ACC112 (cell line): ENCODE measurements at regions not wholly inside any gene's neighbourhood (a gene's known extent, or its start where the extent isn't known, plus 50 kb on each side); places are given as distances from the start of the nearest gene placed in this dataset.
"Not testable (repeated sequence)": the region's sequence is repeated elsewhere in the genome, so short reads cannot be mapped to it uniquely, and the experiment has no call there.

Experiments
- H2AFZ ChIP-seq: fragments of 200-600 bp; sonication (generic); one replicate; pipeline ENCODE4 v1.6.0; 2017; ENCODE audit warnings: antibody characterized with exemption, low read length; ENCODE audit not compliant: unreplicated experiment
- H3K27ac ChIP-seq: fragments of 200-600 bp; sonication (generic); 2 replicates; pipeline ENCODE4 v1.5.1; 2014; ENCODE audit warnings: low read depth, mild to moderate bottlenecking, antibody characterized with exemption, low read length, moderate library complexity
- H3K27me3 ChIP-seq: fragments of 200-600 bp; sonication (generic); 2 replicates; pipeline ENCODE4 v1.6.1; 2014; ENCODE audit warnings: mild to moderate bottlenecking, antibody characterized with exemption, low read length, moderate library complexity, mixed read lengths; ENCODE audit not compliant: insufficient read depth
- H3K36me3 ChIP-seq: fragments of 200-600 bp; sonication (generic); 2 replicates; pipeline ENCODE4 v1.6.1; 2016; ENCODE audit warnings: mild to moderate bottlenecking, antibody characterized with exemption, low read length, moderate library complexity, mixed read lengths; ENCODE audit not compliant: insufficient read depth
- H3K4me1 ChIP-seq: fragments of 200-600 bp; sonication (generic); one replicate; pipeline ENCODE4 v1.6.1; 2016; ENCODE audit warnings: low read length, mixed read lengths; ENCODE audit not compliant: insufficient read depth, unreplicated experiment, control insufficient read depth
- H3K4me3 ChIP-seq: fragments of 200-600 bp; sonication (generic); 2 replicates; pipeline ENCODE4 v1.5.1; 2014; ENCODE audit warnings: mild to moderate bottlenecking, low read depth, low read length
- H3K79me2 ChIP-seq: fragments of 200-600 bp; sonication (generic); one replicate; pipeline ENCODE4 v1.6.0; 2016; ENCODE audit warnings: low read length; ENCODE audit not compliant: control insufficient read depth, unreplicated experiment, insufficient read depth

DNA sequence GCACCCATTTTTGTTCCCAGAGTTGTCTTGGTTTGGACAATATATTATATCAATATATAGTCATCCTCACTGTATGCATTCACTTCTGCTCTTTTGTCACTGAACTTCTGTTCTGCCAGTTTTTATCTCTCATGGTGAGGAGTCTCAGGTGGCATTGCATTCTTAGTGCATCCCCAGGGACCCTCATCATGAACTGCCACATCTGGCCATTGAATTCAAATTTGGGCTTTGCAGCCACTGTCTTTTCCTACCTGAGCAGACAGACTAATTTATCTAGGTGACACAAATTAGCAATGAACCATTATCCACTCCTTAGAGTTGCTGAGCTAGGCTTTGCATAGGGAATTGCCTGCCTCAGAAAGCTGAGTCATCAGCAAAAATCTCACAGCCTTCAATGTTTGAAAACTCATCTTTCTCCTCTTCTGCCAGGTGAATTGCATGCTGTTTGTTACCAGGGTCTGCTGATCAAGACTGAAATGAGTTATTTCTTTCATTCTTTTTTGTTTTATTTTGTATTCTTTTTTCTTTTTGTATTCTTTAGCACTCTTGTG lies 316.8 kb upstream of the MTPN start:
- H3K27me3 ChIP-seq = no peaks in the 10 kb centered on the region
- H3K36me3 ChIP-seq = no peaks in the 10 kb centered on the region
- H2AFZ ChIP-seq = no peak overlapping the region
- no peaks in the 10 kb centered on the region for H3K4me1 ChIP-seq
- no peaks in the 10 kb centered on the region for H3K79me2 ChIP-seq
- no peak overlapping the region for H3K27ac ChIP-seq
- H3K4me3 ChIP-seq = no peak overlapping the region

DNA sequence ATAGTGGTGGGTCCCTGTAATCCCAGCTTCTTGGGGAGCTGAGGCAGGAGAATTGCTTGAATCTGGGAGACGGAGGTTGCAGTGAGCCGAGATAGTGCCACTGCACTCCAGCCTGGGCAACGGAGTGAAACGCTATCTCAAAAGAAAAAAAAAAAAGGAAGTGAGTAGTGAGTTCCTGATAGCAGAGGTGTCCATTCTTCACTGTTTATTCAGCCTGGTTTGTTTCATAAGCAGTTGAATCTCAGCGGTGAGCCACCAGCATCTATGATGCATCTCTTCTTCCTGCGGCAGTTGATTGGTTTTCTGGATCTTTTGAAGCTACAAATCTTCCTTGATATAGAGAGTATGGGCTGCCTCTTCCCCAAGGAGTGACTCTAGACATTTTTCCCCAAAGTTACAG lies 316.1 kb upstream of the MTPN start:
- Histone ChIP-seq H3K27me3 (no peaks in the 10 kb centered on the region), H3K4me3 (no peak overlapping the region), H3K4me1 (no peaks in the 10 kb centered on the region), H2AFZ (no peak overlapping the region), H3K36me3 (no peaks in the 10 kb centered on the region), H3K79me2 (no peaks in the 10 kb centered on the region), H3K27ac (no peak overlapping the region)

DNA sequence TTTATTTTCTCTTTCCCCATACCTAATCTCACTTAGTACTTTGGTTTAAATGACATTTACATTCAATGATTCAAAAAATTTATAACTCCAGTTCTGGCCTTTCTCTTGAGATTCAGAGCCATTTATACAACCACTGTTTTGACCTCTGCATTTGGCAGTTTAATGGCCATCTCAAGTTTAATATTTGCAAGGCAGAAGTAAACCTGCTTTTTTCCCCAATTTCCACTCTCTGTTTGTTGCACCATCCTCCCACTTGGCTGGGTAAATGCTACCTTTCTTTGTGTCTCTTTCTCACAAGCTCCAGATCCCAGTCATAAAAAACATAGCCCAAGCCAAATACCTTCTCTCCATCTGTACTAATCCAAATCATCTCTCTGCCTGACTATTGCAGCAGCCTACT lies 315.2 kb upstream of the MTPN start:
- Histone ChIP-seq H3K36me3 (no peaks in the 10 kb centered on the region), H3K79me2 (no peaks in the 10 kb centered on the region), H3K27me3 (no peaks in the 10 kb centered on the region), H3K27ac (no peak overlapping the region), H2AFZ (no peak overlapping the region), H3K4me3 (no peak overlapping the region), H3K4me1 (no peaks in the 10 kb centered on the region)

DNA sequence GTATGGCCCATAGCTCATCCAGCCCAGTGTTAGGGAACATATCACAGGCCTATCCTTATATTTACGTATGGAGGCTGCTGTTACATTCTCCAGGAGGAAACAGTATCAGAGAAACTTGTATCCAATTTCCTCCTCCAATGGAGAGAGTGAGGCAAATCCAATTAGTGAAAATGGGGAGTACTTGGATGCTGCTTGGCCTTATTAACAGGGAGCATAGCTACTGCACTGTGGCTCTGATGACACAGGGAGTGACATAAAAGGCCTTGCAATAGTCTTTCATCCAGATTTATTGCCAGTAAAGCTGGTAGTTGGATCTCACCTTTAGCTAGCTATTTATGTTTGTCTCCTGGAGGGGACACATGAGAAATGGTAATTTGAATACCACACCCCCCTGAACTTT lies 313.2 kb upstream of the MTPN start:
- no peak overlapping the region for H2AFZ ChIP-seq
- no peaks in the 10 kb centered on the region for H3K36me3 ChIP-seq
- no peaks in the 10 kb centered on the region for H3K4me1 ChIP-seq
- no peak overlapping the region for H3K27ac ChIP-seq
- H3K4me3 ChIP-seq = no peak overlapping the region
- H3K27me3 ChIP-seq = no peaks in the 10 kb centered on the region
- H3K79me2 ChIP-seq = no peaks in the 10 kb centered on the region

DNA sequence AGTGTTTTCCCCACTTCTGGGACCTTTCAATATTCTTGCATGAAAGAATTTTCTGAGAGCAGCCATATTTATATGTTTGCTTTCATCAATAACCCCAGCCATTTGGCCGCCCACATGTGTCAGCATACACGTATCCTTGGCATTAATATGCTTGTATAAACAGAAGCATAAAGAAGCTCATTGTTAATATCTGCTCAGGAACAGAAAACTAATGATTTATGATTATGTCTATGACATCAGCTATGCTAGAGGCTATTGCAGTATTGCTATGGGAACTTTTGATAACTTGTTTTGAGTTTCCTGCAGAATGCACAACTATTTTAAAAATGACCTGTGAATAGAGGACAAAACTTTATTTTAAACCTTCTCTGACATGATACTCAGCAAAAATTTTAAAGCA lies 300.9 kb upstream of the MTPN start:
- no peaks in the 10 kb centered on the region for H3K36me3 ChIP-seq
- no peak overlapping the region for H3K4me3 ChIP-seq
- H3K27ac ChIP-seq = no peak overlapping the region
- no peaks in the 10 kb centered on the region for H3K27me3 ChIP-seq
- H3K4me1 ChIP-seq = no peaks in the 10 kb centered on the region
- H2AFZ ChIP-seq = no peak overlapping the region
- H3K79me2 ChIP-seq = no peaks in the 10 kb centered on the region

DNA sequence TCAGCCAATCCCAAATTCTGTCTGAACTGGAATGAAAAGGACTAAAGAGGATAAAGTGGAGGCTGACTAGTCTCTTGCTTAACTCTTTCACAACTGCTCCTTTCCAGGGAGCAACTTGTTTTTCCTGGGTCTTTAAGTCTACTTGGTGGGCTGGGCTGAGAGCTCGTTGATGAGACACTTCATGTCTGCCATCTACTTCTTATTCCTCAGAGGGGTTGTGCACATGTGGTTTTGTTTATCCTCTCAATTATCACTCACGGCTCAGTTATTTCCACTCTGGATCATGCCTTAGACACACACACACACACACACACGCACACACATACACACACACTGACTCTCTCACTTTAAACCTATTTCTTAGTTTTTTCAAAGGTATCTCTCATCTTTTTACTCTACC lies 298.6 kb upstream of the MTPN start:
- H3K36me3 ChIP-seq = no peaks in the 10 kb centered on the region
- no peaks in the 10 kb centered on the region for H3K27me3 ChIP-seq
- H3K79me2 ChIP-seq = no peaks in the 10 kb centered on the region
- H3K27ac ChIP-seq = no peak overlapping the region
- no peaks in the 10 kb centered on the region for H3K4me1 ChIP-seq
- H2AFZ ChIP-seq = no peak overlapping the region
- no peak overlapping the region for H3K4me3 ChIP-seq

DNA sequence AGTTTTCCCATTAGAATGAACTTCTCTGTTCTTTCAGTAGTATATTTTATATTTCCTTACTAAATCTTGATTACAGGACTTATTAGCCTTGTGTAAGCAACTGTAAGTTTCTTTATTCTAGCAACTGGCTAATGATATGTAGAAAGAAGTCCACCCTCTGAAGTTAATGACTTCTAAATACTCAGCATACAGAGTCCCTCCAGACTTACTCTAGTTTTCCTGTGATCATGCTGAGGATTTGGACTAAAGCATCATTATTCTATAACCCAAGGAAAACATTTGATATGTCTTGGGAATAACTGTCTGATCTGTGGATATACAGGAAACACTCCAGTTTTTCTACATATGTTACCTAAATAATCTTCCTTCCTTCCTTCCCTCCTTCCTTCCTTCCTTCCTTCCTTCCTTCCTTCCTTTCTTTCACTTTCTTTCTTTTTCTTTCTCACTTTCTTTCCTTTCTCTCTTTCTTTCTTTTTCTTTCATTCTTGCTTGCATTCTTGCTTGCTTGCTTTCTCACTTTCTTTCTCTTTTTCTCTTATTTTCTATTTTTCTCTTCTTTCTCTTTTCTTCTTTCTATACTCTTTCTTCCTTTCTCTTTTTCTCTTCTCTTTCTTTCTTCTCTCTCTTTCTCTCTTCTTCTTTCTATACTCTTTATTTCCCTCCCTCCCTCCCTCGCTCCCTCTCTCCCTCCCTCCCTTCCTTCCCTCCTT lies 297.6 kb upstream of the MTPN start:
- no peak overlapping the region for H3K4me3 ChIP-seq
- H3K27me3 ChIP-seq = no peaks in the 10 kb centered on the region
- H3K79me2 ChIP-seq = no peaks in the 10 kb centered on the region
- no peak overlapping the region for H3K27ac ChIP-seq
- H3K4me1 ChIP-seq = no peaks in the 10 kb centered on the region
- no peak overlapping the region for H2AFZ ChIP-seq
- no peaks in the 10 kb centered on the region for H3K36me3 ChIP-seq

DNA sequence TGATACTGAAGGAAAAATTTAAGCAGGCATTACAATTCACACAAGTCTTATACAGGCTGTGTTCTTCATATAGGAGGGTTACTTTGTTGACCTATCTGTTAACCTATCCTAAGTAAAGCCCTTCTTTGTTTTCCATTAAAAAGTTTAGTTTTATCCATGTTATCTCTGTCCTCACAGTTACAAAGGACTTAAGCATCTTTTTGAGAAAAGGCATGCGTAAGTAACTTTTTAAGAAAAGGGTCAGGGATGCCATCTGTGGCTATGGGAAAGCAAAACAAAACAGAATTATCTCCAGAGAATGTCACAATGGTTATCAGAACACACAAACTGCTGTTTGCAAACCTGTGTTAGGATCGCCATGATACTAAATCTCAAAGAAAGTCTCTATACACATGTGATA lies 295.8 kb upstream of the MTPN start:
- no peaks in the 10 kb centered on the region for H3K4me1 ChIP-seq
- H3K27ac ChIP-seq = no peak overlapping the region
- H3K36me3 ChIP-seq = no peaks in the 10 kb centered on the region
- H3K4me3 ChIP-seq = no peak overlapping the region
- H3K79me2 ChIP-seq = no peaks in the 10 kb centered on the region
- H3K27me3 ChIP-seq = no peaks in the 10 kb centered on the region
- no peak overlapping the region for H2AFZ ChIP-seq

DNA sequence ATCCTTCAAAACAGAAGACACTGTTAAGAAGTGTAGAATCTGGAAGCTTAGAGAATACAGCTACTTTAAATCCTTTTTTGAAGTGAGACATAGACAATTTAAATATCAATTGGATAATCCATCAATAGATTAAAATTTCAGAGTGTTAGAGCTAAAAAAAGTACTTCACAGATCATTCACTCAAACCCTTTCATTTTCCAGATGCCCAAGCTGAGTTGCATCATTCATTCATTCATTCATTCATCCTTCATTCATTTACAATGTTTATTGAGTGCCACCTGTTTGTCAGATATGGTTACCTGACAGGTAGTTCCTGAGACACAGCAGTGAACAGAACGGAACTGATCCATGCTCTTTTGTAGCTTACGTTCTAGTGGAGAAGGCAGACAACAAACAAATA lies 290.7 kb upstream of the MTPN start:
- Histone ChIP-seq H3K4me3 (no peak overlapping the region), H3K36me3 (no peaks in the 10 kb centered on the region), H3K27ac (no peak overlapping the region)

DNA sequence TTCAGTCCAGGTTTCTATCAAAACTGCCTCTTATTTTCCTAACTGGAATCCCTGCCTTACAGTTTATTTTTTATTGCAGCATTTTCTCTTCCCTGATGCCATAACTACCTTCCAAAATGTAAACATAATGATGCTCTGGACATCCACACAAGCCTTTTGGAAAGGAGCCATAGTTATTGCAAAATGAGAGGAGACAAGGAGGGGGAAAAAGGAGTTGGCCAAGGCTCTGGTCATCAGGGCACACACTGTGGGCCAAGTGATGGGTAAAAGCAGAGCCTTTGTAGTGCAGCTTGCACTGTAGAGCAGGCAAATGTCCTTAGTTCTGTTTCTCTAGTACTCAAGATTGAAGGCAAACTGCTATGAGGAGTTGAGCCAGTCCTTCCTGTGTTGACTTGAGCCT lies 289.3 kb upstream of the MTPN start:
- Histone ChIP-seq H3K4me1 (no peaks in the 10 kb centered on the region), H2AFZ (no peak overlapping the region), H3K36me3 (no peaks in the 10 kb centered on the region), H3K79me2 (no peaks in the 10 kb centered on the region), H3K27me3 (no peaks in the 10 kb centered on the region), H3K27ac (no peak overlapping the region), H3K4me3 (no peak overlapping the region)

More for the DNA sequence above, 290.7 kb upstream of the MTPN start:
- no peaks in the 10 kb centered on the region for H3K79me2 ChIP-seq
- no peaks in the 10 kb centered on the region for H3K4me1 ChIP-seq
- no peak overlapping the region for H2AFZ ChIP-seq
- no peaks in the 10 kb centered on the region for H3K27me3 ChIP-seq

DNA sequence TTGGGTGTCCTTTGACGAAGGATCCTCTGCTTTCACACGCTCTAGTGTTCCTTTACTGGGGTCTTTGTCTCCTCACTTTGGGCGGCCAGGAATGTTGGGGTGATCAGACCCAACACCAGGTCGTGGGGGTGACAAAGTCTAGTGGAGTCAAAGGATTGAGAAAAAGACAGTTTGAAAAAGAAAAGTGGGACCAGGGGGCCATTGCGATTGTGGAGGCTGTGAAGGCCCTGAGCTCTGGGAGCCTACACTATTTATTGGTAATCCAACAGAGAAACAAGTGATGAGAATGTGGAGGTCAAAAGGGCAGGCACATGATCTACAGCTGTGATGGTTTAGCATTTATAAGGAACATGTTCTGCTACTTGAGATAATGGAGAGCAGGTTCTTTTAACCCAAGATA lies 287.1 kb upstream of the MTPN start:
- H3K4me1 ChIP-seq, H2AFZ ChIP-seq, H3K36me3 ChIP-seq, H3K79me2 ChIP-seq, H3K27me3 ChIP-seq, H3K4me3 ChIP-seq, H3K27ac ChIP-seq: not testable (repeated sequence)
